Keratinocyte (primary cell): ENCODE measurements at regions not wholly inside any gene's neighbourhood (a gene's known extent, or its start where the extent isn't known, plus 50 kb on each side); places are given as distances from the start of the nearest gene placed in this dataset.
"Not testable (repeated sequence)": the region's sequence is repeated elsewhere in the genome, so short reads cannot be mapped to it uniquely, and the experiment has no call there.

Experiments used
- DNase-seq: peaks from one replicate; pipeline ENCODE4 v3.0.0-alpha.2; 2011; ENCODE audit warnings: low read depth, missing footprints, low spot score
- FAIRE-seq: peaks from 2 replicates; lab custom pipeline; 2011; peaks lifted over from hg19 to GRCh38; lab: Jason Lieb, UNC
- H2AFZ ChIP-seq: 2 replicates; pipeline ENCODE4 v1.6.0; 2012; ENCODE audit warnings: low read length, control low read depth, inconsistent platforms; ENCODE audit not compliant: control insufficient read depth
- H3K27ac ChIP-seq: 2 replicates; pipeline ENCODE4 v1.5.1; 2011; ENCODE audit warnings: low read length; ENCODE audit not compliant: control insufficient read depth, insufficient read depth
- H3K27me3 ChIP-seq: 3 replicates; pipeline ENCODE4 v1.6.0; 2011; ENCODE audit warnings: low read length; ENCODE audit not compliant: control insufficient read depth, insufficient read depth; ENCODE audit errors: extremely low read depth
- H3K36me3 ChIP-seq, 2 experiments: 2 replicates in 1 of 2; 3 replicates in 1 of 2; pipeline ENCODE4 v1.5.1; 2011; ENCODE audit warnings: low read length in 2 of 2, mild to moderate bottlenecking in 1 of 2; ENCODE audit not compliant: control insufficient read depth in 2 of 2, insufficient read depth in 2 of 2; ENCODE audit errors: extremely low read depth in 1 of 2
- H3K4me1 ChIP-seq: 3 replicates; pipeline ENCODE4 v1.5.1; 2011; ENCODE audit warnings: low read length; ENCODE audit not compliant: control insufficient read depth, insufficient read depth; ENCODE audit errors: extremely low read depth
- H3K4me2 ChIP-seq: 3 replicates; pipeline ENCODE4 v1.6.0; 2011; ENCODE audit warnings: low read depth, low read length; ENCODE audit not compliant: control insufficient read depth, insufficient read depth; ENCODE audit errors: extremely low read depth
- H3K4me3 ChIP-seq, 3 experiments: fragments of 200-600 bp in 1 of 3; sonication (generic) in 1 of 3; 2 replicates in 2 of 3; 3 replicates in 1 of 3; pipeline ENCODE4 v1.5.1; 2011 to 2016; ENCODE audit warnings: low read length in 3 of 3, mild to moderate bottlenecking in 3 of 3, control low read depth in 2 of 3, inconsistent platforms in 1 of 3, low read depth in 1 of 3, mixed read lengths in 1 of 3, mixed run types in 1 of 3, moderate library complexity in 1 of 3; ENCODE audit not compliant: control insufficient read depth in 2 of 3, insufficient read depth in 2 of 3; ENCODE audit errors: extremely low read depth in 1 of 3
- H3K79me2 ChIP-seq: 2 replicates; pipeline ENCODE4 v1.6.0; 2012; ENCODE audit warnings: low read length; ENCODE audit not compliant: control insufficient read depth, insufficient read depth
- H3K9ac ChIP-seq: 3 replicates; pipeline ENCODE4 v1.6.0; 2011; ENCODE audit warnings: low read length; ENCODE audit not compliant: control insufficient read depth, insufficient read depth; ENCODE audit errors: extremely low read depth
- H3K9me1 ChIP-seq: 3 replicates; pipeline ENCODE4 v1.6.0; 2011; ENCODE audit warnings: low read length; ENCODE audit not compliant: control insufficient read depth, insufficient read depth; ENCODE audit errors: extremely low read depth
- H3K9me3 ChIP-seq: 2 replicates; pipeline ENCODE4 v1.5.1; 2012; ENCODE audit warnings: low read depth, low read length; ENCODE audit not compliant: control insufficient read depth
- H4K20me1 ChIP-seq: 3 replicates; pipeline ENCODE4 v1.6.0; 2011; ENCODE audit warnings: low read length; ENCODE audit not compliant: control insufficient read depth, insufficient read depth; ENCODE audit errors: extremely low read depth
- CTCF ChIP-seq, 3 experiments: IDR thresholded peaks in 1 of 3; conservative IDR thresholded peaks in 1 of 3; optimal IDR thresholded peaks in 1 of 3; 2 replicates in 2 of 3; 3 replicates in 1 of 3; pipeline versions ENCODE3 to v1.5.1; 2011; ENCODE audit warnings: low read length in 3 of 3, mild to moderate bottlenecking in 3 of 3, moderate library complexity in 2 of 3, control low read depth in 1 of 3, inconsistent platforms in 1 of 3; ENCODE audit not compliant: insufficient read depth in 2 of 3; ENCODE audit errors: extremely low read depth in 1 of 3
- EZH2 ChIP-seq: IDR thresholded peaks from one replicate; pipeline ENCODE4 v1.6.1; 2012; ENCODE audit warnings: inconsistent platforms, mild to moderate bottlenecking, low read length, moderate library complexity
- dilution Hi-C: fragments of 300-500 bp; cut with MboI; formaldehyde crosslinking; loops from one replicate; pipeline ENCODE4 v1.7.0; 2020; ENCODE audit warnings: low sequenced_read_pairs; ENCODE audit not compliant: extremely low pct_ligation_motif_present

GRCh38 chr12:105598031-105598430 lies 267.5 kb downstream of the C12orf75 start:
- no peaks in the 10 kb centered on the region for H3K36me3 ChIP-seq
- H3K9me1 ChIP-seq = no peaks in the 10 kb centered on the region
- FAIRE-seq = no peak
- no peak for DNase-seq
- no peak overlapping the region for H3K4me2 ChIP-seq
- dilution Hi-C loops = no loop called here
- TF ChIP-seq EZH2 = no peak
- no peak for TF ChIP-seq CTCF (optimal IDR thresholded peaks at IDR 0.05 in 1 of 3, IDR thresholded peaks at IDR 0.05 in 1 of 3, conservative IDR thresholded peaks at IDR 0.05 in 1 of 3; ENCODE audit: extremely low read depth in 1 of 3, insufficient read depth in 2 of 3, low read length in 3 of 3)
- no peak overlapping the region for H3K9ac ChIP-seq
- no peaks in the 10 kb centered on the region for H4K20me1 ChIP-seq
- no peaks in the 10 kb centered on the region for H3K4me1 ChIP-seq
- no peaks in the 10 kb centered on the region for H3K9me3 ChIP-seq
- no peaks in the 10 kb centered on the region for H3K27me3 ChIP-seq
- H2AFZ ChIP-seq = no peak overlapping the region
- no peak overlapping the region for H3K4me3 ChIP-seq
- no peak overlapping the region for H3K27ac ChIP-seq
- H3K79me2 ChIP-seq = no peaks in the 10 kb centered on the region

GRCh38 chr12:105600911-105601545 lies 270.5 kb downstream of the C12orf75 start:
- dilution Hi-C loops = no loop called here
- Histone ChIP-seq H3K4me3 (no peak overlapping the region), H2AFZ (no peak overlapping the region), H3K9me1 (no peaks in the 10 kb centered on the region), H3K4me1 (no peaks in the 10 kb centered on the region), H3K9me3 (no peaks in the 10 kb centered on the region), H3K9ac (no peak overlapping the region), H3K4me2 (no peak overlapping the region), H3K36me3 (no peaks in the 10 kb centered on the region), H3K79me2 (no peaks in the 10 kb centered on the region), H4K20me1 (no peaks in the 10 kb centered on the region), H3K27me3 (no peaks in the 10 kb centered on the region), H3K27ac (no peak overlapping the region)
- DNase-seq (no peak), FAIRE-seq (no peak)
- TF ChIP-seq CTCF (optimal IDR thresholded peaks at IDR 0.05 in 1 of 3, IDR thresholded peaks at IDR 0.05 in 1 of 3, conservative IDR thresholded peaks at IDR 0.05 in 1 of 3; ENCODE audit: extremely low read depth in 1 of 3, insufficient read depth in 2 of 3, low read length in 3 of 3) = no peak
- TF ChIP-seq EZH2 = no peak

GRCh38 chr12:105602312-105602711 lies 271.8 kb downstream of the C12orf75 start:
- FAIRE-seq, H3K4me2 ChIP-seq, H3K27ac ChIP-seq, H3K36me3 ChIP-seq, H4K20me1 ChIP-seq, DNase-seq, H3K79me2 ChIP-seq, H3K4me1 ChIP-seq, H2AFZ ChIP-seq, H3K9me1 ChIP-seq, H3K4me3 ChIP-seq, H3K9ac ChIP-seq, dilution Hi-C loops, H3K27me3 ChIP-seq, H3K9me3 ChIP-seq: not testable (repeated sequence)

GRCh38 chr12:105604281-105604680 lies 273.8 kb downstream of the C12orf75 start:
- FAIRE-seq, H3K9me3 ChIP-seq, H3K27ac ChIP-seq, H3K9me1 ChIP-seq, H3K4me3 ChIP-seq, H3K27me3 ChIP-seq, DNase-seq, H2AFZ ChIP-seq, H3K79me2 ChIP-seq, dilution Hi-C loops, H3K4me2 ChIP-seq, H3K9ac ChIP-seq, H3K4me1 ChIP-seq, H4K20me1 ChIP-seq, H3K36me3 ChIP-seq: not testable (repeated sequence)
